H1 (cell line): ENCODE measurements at regions not wholly inside any gene's neighbourhood (a gene's known extent, or its start where the extent isn't known, plus 50 kb on each side); places are given as distances from the start of the nearest gene placed in this dataset.

Source experiments
- JUND ChIP-seq: IDR thresholded peaks from 2 replicates; pipeline ENCODE4 v1.6.1; 2011; ENCODE audit warnings: mild to moderate bottlenecking, improper control_type of control experiment, low read length
- KDM4A ChIP-seq: IDR thresholded peaks from one replicate; pipeline ENCODE4 v1.7.1; 2012; ENCODE audit warnings: low read depth, mild to moderate bottlenecking, moderate library complexity, low read length, inconsistent platforms; ENCODE audit not compliant: severe bottlenecking
- SIN3A ChIP-seq, 2 experiments: IDR thresholded peaks in 1 of 2; conservative IDR thresholded peaks in 1 of 2; 2 replicates each; pipeline ENCODE4 v1.6.1; 2011 to 2012; ENCODE audit warnings: low read length in 2 of 2, improper control_type of control experiment in 1 of 2, low read depth in 1 of 2, mild to moderate bottlenecking in 1 of 2
- TCF12 ChIP-seq: IDR thresholded peaks from 2 replicates; pipeline ENCODE4 v1.6.1; 2011; ENCODE audit warnings: low read depth, mild to moderate bottlenecking, low read length

GRCh38 chr1:88265606-88266005, 418.5 kb upstream of the PKN2 start (continued):
- TF ChIP-seq JUND (no peak), KDM4A (no peak), SIN3A (conservative IDR thresholded peaks at IDR 0.05 in 1 of 2, IDR thresholded peaks at IDR 0.05 in 1 of 2; ENCODE audit: low read depth in 1 of 2, low read length in 2 of 2) (no peak), TCF12 (no peak)
